Natural killer cell (primary cell): ENCODE measurements at regions not wholly inside any gene's neighbourhood (a gene's known extent, or its start where the extent isn't known, plus 50 kb on each side); places are given as distances from the start of the nearest gene placed in this dataset.

ENCODE experiments used
- ATAC-seq, 3 donors: fragments of 150-1000 bp in 2 of 3; fragments of 200-7000 bp in 1 of 3; cut with Tn5 transposase; 1 replicate in 1 of 3; 2 replicates in 2 of 3; pipeline ENCODE4 v1.10.0; 2021; ENCODE audit warnings: mild to moderate bottlenecking in 2 of 3, moderate library complexity in 2 of 3
- DNase-seq, 2 donors: peaks; one replicate each; pipeline versions ENCODE4 v3.0.0 to v3.0.0-alpha.2; 2013 to 2021; ENCODE audit warnings: mixed read lengths in 1 of 2
- H3K27ac ChIP-seq: one replicate; pipeline ENCODE4 v1.5.1; 2013; ENCODE audit warnings: mild to moderate bottlenecking, low read length
- H3K27me3 ChIP-seq: one replicate; pipeline ENCODE4 v1.6.1; 2013; ENCODE audit warnings: low read length; ENCODE audit not compliant: control insufficient read depth, insufficient read depth
- H3K36me3 ChIP-seq: one replicate; pipeline ENCODE4 v1.6.1; 2013; ENCODE audit warnings: low read length; ENCODE audit not compliant: control insufficient read depth, insufficient read depth
- H3K4me1 ChIP-seq: one replicate; pipeline ENCODE4 v1.6.1; 2013; ENCODE audit warnings: low read length; ENCODE audit not compliant: control insufficient read depth, insufficient read depth
- H3K4me3 ChIP-seq: one replicate; pipeline ENCODE4 v1.5.1; 2013; ENCODE audit warnings: low read length
- H3K9me3 ChIP-seq: one replicate; pipeline ENCODE4 v1.6.1; 2013; ENCODE audit warnings: low read length; ENCODE audit not compliant: control insufficient read depth, insufficient read depth
- H3K27ac Mint-ChIP-seq, 2 donors: one replicate each; pipeline ENCODE4 v1.8.0; 2022; ENCODE audit warnings: mild to moderate bottlenecking in 2 of 2, mixed read lengths in 2 of 2, moderate library complexity in 1 of 2
- H3K27me3 Mint-ChIP-seq, 2 donors: one replicate each; pipeline ENCODE4 v1.8.0; 2022; ENCODE audit warnings: low read depth in 2 of 2, mixed read lengths in 2 of 2
- H3K36me3 Mint-ChIP-seq: one replicate; pipeline ENCODE4 v1.8.0; 2022; ENCODE audit warnings: mixed read lengths
- H3K4me1 Mint-ChIP-seq, 2 donors: one replicate each; pipeline ENCODE4 v1.8.0; 2022; ENCODE audit warnings: mixed read lengths in 2 of 2
- H3K4me3 Mint-ChIP-seq: one replicate; pipeline ENCODE4 v1.8.0; 2022; ENCODE audit warnings: mild to moderate bottlenecking, moderate library complexity, mixed read lengths
- H3K9me3 Mint-ChIP-seq, 2 donors: one replicate each; pipeline ENCODE4 v1.8.0; 2022; ENCODE audit warnings: mixed read lengths in 2 of 2
- WGBS: methylation state at CpG from one replicate; pipeline ENCODE4 v1.1.7; 2013; ENCODE audit warnings: missing lambda C conversion rate; ENCODE audit not compliant: insufficient coverage; 5-methylcytosine and 5-hydroxymethylcytosine counted together
- intact Hi-C: fragments of 100-400 bp; cut with micrococcal nuclease; formaldehyde crosslinking; loops from one replicate; pipeline ENCODE4 v1.14.2; 2022
- TF ChIP-seq, protein P1 (sequence below): fragments of 200-600 bp; IDR thresholded peaks from one replicate; pipeline ENCODE4 v1.8.0; 2022; ENCODE audit warnings: antibody characterized with exemption

- intact Hi-C loops = no loop called here
- H3K9me3 ChIP-seq = no peaks in the 10 kb centered on the region
These were observed 157.9 kb downstream of the RPS12 start for GRCh38 chr6:132972254-132972653.

DNA sequence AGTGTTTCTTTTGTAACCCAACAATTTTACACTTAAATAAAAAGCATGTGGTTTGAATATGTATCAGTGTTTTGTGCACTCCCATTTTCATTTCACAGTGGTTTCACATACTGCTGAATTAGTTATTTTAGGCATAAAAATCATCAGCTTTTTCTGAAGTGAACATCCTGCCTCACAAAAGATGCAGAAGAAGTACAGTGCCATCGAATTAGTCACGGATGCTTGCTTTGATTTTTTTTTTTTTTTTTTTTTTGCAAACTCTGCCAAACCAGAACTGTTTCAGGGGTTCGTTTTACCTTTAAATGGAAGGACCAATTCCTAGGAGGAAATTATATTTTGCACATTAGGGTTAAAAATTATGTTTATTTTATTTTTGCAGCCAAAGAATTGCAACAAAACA lies 158.6 kb downstream of the RPS12 start:
- DNase-seq = no peak
- H3K4me1 Mint-ChIP-seq = no peaks in the 10 kb centered on the region
- peaks cover 5% of the 10 kb centered on the region for H3K27me3 ChIP-seq
- intact Hi-C loops = no loop called here
- H3K36me3 ChIP-seq = no peaks in the 10 kb centered on the region
- TF ChIP-seq, protein P1, sequence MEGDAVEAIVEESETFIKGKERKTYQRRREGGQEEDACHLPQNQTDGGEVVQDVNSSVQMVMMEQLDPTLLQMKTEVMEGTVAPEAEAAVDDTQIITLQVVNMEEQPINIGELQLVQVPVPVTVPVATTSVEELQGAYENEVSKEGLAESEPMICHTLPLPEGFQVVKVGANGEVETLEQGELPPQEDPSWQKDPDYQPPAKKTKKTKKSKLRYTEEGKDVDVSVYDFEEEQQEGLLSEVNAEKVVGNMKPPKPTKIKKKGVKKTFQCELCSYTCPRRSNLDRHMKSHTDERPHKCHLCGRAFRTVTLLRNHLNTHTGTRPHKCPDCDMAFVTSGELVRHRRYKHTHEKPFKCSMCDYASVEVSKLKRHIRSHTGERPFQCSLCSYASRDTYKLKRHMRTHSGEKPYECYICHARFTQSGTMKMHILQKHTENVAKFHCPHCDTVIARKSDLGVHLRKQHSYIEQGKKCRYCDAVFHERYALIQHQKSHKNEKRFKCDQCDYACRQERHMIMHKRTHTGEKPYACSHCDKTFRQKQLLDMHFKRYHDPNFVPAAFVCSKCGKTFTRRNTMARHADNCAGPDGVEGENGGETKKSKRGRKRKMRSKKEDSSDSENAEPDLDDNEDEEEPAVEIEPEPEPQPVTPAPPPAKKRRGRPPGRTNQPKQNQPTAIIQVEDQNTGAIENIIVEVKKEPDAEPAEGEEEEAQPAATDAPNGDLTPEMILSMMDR = no peak
- H3K4me3 Mint-ChIP-seq = no peak overlapping the region
- H3K9me3 Mint-ChIP-seq = no peaks in the 10 kb centered on the region
- H3K36me3 Mint-ChIP-seq = no peaks in the 10 kb centered on the region
- no peak overlapping the region for H3K4me3 ChIP-seq
- H3K4me1 ChIP-seq = no peaks in the 10 kb centered on the region
- H3K9me3 ChIP-seq = no peaks in the 10 kb centered on the region
- no peak for ATAC-seq
- 71% methylated on average over 2 of the region's 3 CpGs for WGBS
- H3K27ac Mint-ChIP-seq = no peak overlapping the region
- H3K27ac ChIP-seq = no peak overlapping the region
- peaks cover 0 to 7% of the 10 kb centered on the region in 2 donors for H3K27me3 Mint-ChIP-seq

More at GRCh38 chr6:132972254-132972653, 157.9 kb downstream of the RPS12 start:
- Mint-ChIP-seq H3K36me3 (no peaks in the 10 kb centered on the region), H3K4me1 (no peaks in the 10 kb centered on the region), H3K4me3 (no peak overlapping the region), H3K9me3 (no peaks in the 10 kb centered on the region), H3K27me3 (peaks cover 0 to 7% of the 10 kb centered on the region in 2 donors), H3K27ac (no peak overlapping the region)
- Histone ChIP-seq H3K4me1 (no peaks in the 10 kb centered on the region), H3K36me3 (no peaks in the 10 kb centered on the region), H3K27me3 (peaks cover 5% of the 10 kb centered on the region), H3K27ac (no peak overlapping the region), H3K4me3 (no peak overlapping the region)
- TF ChIP-seq, protein P1 = no peak
- ATAC-seq (no peak), DNase-seq (no peak)

GRCh38 chr6:132973514-132973993 lies 159.2 kb downstream of the RPS12 start:
- DNase-seq (no peak), ATAC-seq (no peak)
- TF ChIP-seq, protein P1 = no peak
- Histone ChIP-seq H3K4me1 (no peaks in the 10 kb centered on the region), H3K27me3 (peaks cover 5% of the 10 kb centered on the region), H3K9me3 (no peaks in the 10 kb centered on the region), H3K4me3 (no peak overlapping the region), H3K27ac (no peak overlapping the region), H3K36me3 (no peaks in the 10 kb centered on the region)
- Mint-ChIP-seq H3K4me3 (no peak overlapping the region), H3K27ac (no peak overlapping the region), H3K4me1 (no peaks in the 10 kb centered on the region), H3K9me3 (no peaks in the 10 kb centered on the region), H3K36me3 (no peaks in the 10 kb centered on the region), H3K27me3 (peaks cover 0 to 7% of the 10 kb centered on the region in 2 donors)
- 60% methylated on average over 3 of the region's 3 CpGs for whole genome bisulfite sequencing
- intact Hi-C loops = no loop called here

DNA sequence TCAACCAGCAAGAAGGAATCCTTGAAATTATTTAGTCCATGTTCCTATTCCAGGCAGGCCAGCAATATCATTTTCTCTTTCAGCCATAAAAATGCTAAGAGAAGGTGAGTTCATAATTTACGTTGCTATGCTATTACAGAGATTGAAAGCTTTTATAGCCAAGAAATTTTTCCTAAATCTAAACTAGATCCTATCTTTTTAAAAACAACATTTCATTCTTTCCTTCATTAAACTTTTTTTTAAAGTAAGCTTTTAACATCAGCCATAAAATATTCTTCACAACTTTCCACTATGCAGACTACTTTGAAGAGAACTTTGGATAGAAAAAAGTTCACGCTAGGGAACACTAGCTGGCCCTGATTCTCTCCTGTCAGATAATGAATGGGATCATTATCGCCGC lies 159.8 kb downstream of the RPS12 start:
- no peak overlapping the region for H3K27ac Mint-ChIP-seq
- Histone ChIP-seq H3K4me3 (no peak overlapping the region), H3K27me3 (peaks cover 5% of the 10 kb centered on the region), H3K36me3 (no peaks in the 10 kb centered on the region), H3K4me1 (no peaks in the 10 kb centered on the region), H3K27ac (no peak overlapping the region), H3K9me3 (no peaks in the 10 kb centered on the region)
- no peaks in the 10 kb centered on the region for H3K4me1 Mint-ChIP-seq
- intact Hi-C loops = no loop called here
- no peak for ATAC-seq
- no peak overlapping the region for H3K4me3 Mint-ChIP-seq
- no peak for DNase-seq
- TF ChIP-seq, protein P1 = no peak
- H3K36me3 Mint-ChIP-seq = no peaks in the 10 kb centered on the region
- peaks cover 0 to 7% of the 10 kb centered on the region in 2 donors for H3K27me3 Mint-ChIP-seq
- no peaks in the 10 kb centered on the region for H3K9me3 Mint-ChIP-seq
- 86% methylated on average over 4 of the region's 4 CpGs for WGBS
